GM21529 (cell line): ENCODE measurements at regions not wholly inside any gene's neighbourhood (a gene's known extent, or its start where the extent isn't known, plus 50 kb on each side); places are given as distances from the start of the nearest gene placed in this dataset.

ENCODE experiments used
- ATAC-seq: cut with Tn5 transposase; IDR thresholded peaks from one replicate; pipeline ENCODE4 v1.9.1; 2021; ENCODE audit not compliant: unreplicated experiment

GRCh38 chr10:4691301-4691700, 134.7 kb upstream of the AKR1E2 start:
- no peak for ATAC-seq

GRCh38 chr10:4688601-4689000, 137.4 kb upstream of the AKR1E2 start:
- peak; percentile 64 for ATAC-seq

GRCh38 chr10:4688168-4688567, 137.8 kb upstream of the AKR1E2 start:
- no peak for ATAC-seq

GRCh38 chr10:4687397-4687796, 138.6 kb upstream of the AKR1E2 start:
- ATAC-seq, result no peak

GRCh38 chr10:4686644-4686996, 139.4 kb upstream of the AKR1E2 start:
- no peak for ATAC-seq

GRCh38 chr10:4685904-4686643, 139.9 kb upstream of the AKR1E2 start:
- ATAC-seq, result no peak

- ATAC-seq, result no peak
Measured at GRCh38 chr10:4685491-4685890, 140.5 kb upstream of the AKR1E2 start.

GRCh38 chr10:4684434-4684833, 141.6 kb upstream of the AKR1E2 start:
- ATAC-seq, result no peak

- ATAC-seq, result no peak
Measured at GRCh38 chr10:4683838-4684237, 142.2 kb upstream of the AKR1E2 start.

GRCh38 chr10:4683137-4683536, 142.9 kb upstream of the AKR1E2 start:
- ATAC-seq, result no peak

GRCh38 chr10:4678951-4679671, 146.9 kb upstream of the AKR1E2 start:
- no peak for ATAC-seq

GRCh38 chr10:4678023-4678950, 147.7 kb upstream of the AKR1E2 start:
- no peak for ATAC-seq

GRCh38 chr10:4677296-4678021, 148.5 kb upstream of the AKR1E2 start:
- ATAC-seq, result no peak

GRCh38 chr10:4676566-4676965, 149.4 kb upstream of the AKR1E2 start:
- ATAC-seq, result no peak

GRCh38 chr10:4675808-4676207, 150.2 kb upstream of the AKR1E2 start:
- ATAC-seq, result no peak

GRCh38 chr10:4673279-4674040, 152.5 kb upstream of the AKR1E2 start:
- no peak for ATAC-seq

GRCh38 chr10:4672201-4672600, 153.8 kb upstream of the AKR1E2 start:
- no peak for ATAC-seq

- ATAC-seq, result no peak
Measured at GRCh38 chr10:4671451-4672145, 154.4 kb upstream of the AKR1E2 start.

- no peak for ATAC-seq
Measured at GRCh38 chr10:4670737-4671136, 155.3 kb upstream of the AKR1E2 start.

- no peak for ATAC-seq
Measured at GRCh38 chr10:4669585-4669984, 156.4 kb upstream of the AKR1E2 start.
